HUDEP-2 (cell line): ENCODE measurements at regions not wholly inside any gene's neighbourhood (a gene's known extent, or its start where the extent isn't known, plus 50 kb on each side); places are given as distances from the start of the nearest gene placed in this dataset.
"Not testable (repeated sequence)": the region's sequence is repeated elsewhere in the genome, so short reads cannot be mapped to it uniquely, and the experiment has no call there.

ENCODE experiments used
- DNase-seq, 76 experiments: peaks; one replicate each; lab custom pipeline; 2025; ENCODE audit not compliant: unreplicated experiment in 76 of 76; lab: John Stamatoyannopoulos, UW

DNA sequence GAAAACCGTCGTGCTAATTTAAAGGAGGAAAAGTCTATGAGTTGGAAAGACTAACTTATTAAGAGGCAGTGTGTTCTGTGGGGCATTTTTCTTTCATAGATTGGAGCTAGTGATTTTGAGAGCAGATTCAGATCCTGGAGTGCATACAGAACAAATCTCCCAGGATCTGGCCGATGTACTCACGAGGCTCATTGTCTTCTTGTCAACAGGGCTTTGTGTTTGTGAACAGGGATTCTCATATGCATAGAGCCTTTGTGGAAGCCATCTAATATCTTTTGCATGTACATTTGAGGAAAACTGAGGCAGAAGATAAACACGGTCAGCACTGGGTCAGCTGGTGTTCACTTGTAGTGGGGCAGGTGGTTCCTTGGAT, 482.9 kb upstream of the TSHZ3 start:
- no peak for DNase-seq

- no peak for DNase-seq
These were observed 484.8 kb upstream of the TSHZ3 start for GRCh38 chr19:31834070-31834469.

- no peak for DNase-seq
These were observed 489.1 kb upstream of the TSHZ3 start for GRCh38 chr19:31838163-31838815.

DNA sequence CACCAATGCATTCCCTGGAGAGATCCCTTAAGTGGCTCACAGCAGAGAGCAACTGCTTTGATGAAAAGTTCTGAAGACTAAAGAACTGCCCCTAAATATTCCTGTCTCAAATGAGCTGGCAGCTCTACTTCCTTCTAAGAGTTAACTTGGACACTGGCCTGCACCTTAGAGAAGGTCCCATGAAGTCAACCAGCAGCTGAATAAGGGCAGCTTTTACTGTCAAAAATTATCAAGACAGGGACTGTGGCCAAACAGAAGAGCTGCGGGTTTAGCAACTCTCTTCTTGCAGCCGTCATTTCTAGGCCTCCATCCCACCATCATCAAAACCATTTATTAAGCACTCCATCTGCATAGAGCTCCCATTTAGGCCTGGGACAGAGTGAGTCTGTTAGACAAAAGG, 491.1 kb upstream of the TSHZ3 start:
- DNase-seq = no peak

GRCh38 chr19:31841755-31842154, 492.5 kb upstream of the TSHZ3 start:
- DNase-seq = no peak

DNA sequence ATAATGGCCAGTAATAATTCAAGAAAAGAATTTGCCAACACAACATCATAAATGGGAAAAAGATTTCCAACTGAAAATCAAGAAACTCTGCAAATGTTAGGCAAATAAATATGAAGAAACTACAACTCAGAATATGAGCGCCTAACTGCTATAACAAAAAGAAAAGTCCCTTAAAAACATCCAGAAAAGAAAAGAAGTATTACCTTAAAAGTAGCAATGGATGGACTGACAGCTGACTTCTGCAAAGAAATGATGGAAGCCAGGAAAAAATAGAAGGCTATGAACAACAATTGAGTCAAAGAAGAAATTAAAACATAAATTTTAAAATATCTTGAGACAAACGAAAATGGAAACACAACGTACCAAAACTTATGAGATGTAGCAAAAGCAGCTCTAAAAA, 482.3 kb upstream of the ZNF507 start:
- no peak for DNase-seq

DNA sequence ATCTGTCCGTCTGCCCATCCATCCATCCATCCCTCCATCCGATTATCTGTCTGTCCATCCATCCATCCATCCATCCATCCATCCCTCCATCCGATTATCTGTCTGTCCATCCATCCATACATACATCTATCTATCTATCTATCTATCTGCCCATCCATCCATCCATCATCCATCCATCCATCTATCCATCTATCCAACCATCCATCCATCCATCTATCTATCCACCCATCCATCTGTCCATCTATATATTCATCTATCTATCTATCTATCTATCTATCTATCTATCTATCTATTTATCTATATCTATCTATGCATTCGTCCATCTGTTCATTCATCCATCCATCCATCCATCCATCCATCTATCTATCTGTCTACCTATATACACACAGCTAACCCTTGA, 471.1 kb upstream of the ZNF507 start:
- no peak for DNase-seq

GRCh38 chr19:31875591-31875990, 469.8 kb upstream of the ZNF507 start:
- DNase-seq = no peak

GRCh38 chr19:31880283-31880682, 465.1 kb upstream of the ZNF507 start:
- DNase-seq = no peak

DNA sequence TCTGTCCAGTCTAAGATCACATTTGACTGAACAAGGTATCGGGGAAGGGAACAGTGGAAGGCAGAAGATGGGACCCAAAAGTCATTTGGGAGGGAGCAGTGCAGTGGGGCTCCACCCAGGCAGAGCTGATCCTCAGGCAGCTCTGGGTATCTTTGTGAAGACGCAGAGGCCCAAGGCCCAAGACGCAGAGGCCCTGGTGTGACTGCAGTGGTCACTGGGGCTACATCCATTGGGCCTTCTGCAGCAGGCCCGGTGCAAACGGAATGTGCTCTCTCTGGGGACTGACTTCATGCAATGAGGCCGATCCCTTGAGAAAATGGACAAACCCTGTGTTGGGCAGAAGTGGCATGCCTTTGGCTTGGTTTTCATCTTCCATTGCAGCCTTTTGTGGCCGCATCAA, 463.4 kb upstream of the ZNF507 start:
- DNase-seq = no peak

DNA sequence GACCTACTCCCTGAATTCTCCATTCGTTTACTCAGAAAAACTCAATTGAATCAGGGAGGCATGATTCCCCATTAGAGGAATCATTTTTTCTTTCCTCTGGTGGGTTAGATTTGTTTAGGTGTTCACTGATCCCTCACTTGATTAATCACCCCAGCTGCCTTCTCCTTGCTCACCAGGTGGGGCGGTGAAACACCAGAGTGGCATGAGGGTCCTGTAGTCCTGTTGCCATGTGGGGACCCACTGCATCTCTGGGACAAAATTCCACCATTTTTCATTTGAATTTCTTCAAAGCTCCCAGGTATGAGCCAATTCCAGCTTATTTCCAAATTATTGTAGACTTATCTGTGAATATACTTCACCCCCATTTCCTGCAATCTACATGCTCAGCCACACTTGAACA, 462.7 kb upstream of the ZNF507 start:
- DNase-seq = no peak

- no peak for DNase-seq
These were observed 462.0 kb upstream of the ZNF507 start for GRCh38 chr19:31883296-31883990.

GRCh38 chr19:31885280-31885853, 460.0 kb upstream of the ZNF507 start:
- no peak for DNase-seq

GRCh38 chr19:31890230-31890629, 455.2 kb upstream of the ZNF507 start:
- DNase-seq = no peak

DNA sequence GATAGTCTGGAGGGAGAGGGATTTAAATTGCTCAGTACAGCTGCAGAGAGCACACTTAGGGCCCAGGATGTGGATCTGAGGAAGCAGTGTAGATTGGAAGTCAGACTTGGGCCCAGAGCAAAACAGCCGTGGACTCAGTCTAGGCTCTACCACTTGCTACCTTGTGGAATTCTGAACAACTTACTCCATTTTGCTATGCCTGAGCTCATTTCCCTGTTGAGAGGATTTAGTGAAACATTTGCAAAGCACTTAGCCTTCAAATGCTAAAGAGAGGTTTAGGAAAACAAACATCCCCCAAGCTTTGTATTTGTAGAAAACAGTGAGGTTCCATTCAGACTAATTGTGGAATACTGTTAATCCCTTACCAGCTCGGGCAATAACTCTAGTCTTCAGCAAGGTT, 453.4 kb upstream of the ZNF507 start:
- no peak for DNase-seq

DNA sequence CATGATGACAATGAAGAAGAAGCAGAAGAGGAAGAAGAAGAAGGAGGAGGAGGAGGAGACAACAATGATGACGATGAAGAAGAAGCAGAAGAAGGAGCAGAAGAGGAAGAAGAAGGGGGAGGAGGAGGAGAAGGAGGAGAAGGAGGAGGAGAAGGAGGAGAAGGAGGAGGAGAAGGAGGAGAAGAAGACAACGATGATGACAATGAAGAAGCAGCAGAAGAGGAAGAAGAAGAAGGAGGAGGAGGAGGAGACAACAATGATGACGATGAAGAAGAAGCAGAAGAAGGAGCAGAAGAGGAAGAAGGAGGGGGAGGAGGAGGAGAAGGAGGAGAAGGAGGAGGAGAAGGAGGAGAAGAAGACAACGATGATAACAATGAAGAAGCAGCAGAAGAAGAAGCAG, 451.9 kb upstream of the ZNF507 start:
- DNase-seq = not testable (repeated sequence)

- no peak for DNase-seq
These were observed 451.0 kb upstream of the ZNF507 start for GRCh38 chr19:31894451-31894850.

- no peak for DNase-seq
These were observed 448.1 kb upstream of the ZNF507 start for GRCh38 chr19:31897292-31897691.

GRCh38 chr19:31900991-31901390, 444.4 kb upstream of the ZNF507 start:
- DNase-seq = no peak

DNA sequence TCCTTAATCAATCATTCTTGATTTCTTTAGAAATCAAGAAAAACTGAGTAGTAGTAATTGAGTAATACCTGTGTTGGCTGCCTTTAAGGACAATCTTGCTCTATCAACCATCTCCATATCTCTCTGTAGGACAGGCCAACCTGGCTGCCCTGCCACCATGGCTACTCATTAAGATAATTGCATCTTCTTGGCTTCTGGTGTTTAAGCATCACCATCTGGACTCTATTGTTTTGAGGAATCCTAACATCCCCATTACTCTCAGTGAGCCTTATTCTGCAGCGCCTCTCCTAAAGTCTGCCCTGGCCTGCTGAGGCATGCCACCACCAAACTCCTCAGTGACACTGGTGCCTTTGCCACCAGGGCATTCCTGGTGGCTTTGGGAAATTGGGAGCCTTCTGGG, 442.6 kb upstream of the ZNF507 start:
- no peak for DNase-seq

DNA sequence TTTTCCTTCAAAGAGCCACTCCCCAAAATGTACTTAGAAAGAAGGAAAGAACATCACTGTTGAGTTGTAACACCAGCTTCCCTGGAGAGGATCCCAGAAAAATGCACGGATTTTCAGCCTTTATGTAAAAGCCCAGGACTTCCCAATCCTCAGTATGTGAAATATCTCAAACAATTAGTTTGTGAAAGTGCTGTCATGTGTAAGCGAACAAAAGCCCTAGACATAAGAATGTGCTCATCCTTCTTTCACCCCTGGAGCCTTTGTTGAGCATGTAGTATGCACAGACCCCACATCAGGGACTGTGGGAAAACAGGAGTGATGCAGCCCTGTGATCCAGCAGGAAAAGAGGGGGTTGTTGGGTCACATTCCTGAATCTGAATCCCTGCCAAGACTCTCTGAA, 441.4 kb upstream of the ZNF507 start:
- no peak for DNase-seq

- DNase-seq = no peak
These were observed 439.1 kb upstream of the ZNF507 start for GRCh38 chr19:31906111-31906871.
